ENCODE measurements at regions not wholly inside any gene's neighbourhood (a gene's known extent, or its start where the extent isn't known, plus 50 kb on each side); places are given as distances from the start of the nearest gene placed in this dataset. TPM values are rescaled to one million over a fixed set of nuclear protein-coding genes. Genes with fewer than 3 reads are reported as not detected.

GRCh38 chr3:32056559-32057290 lies 49.7 kb upstream of the GPD1L start:
- no peaks in the 10 kb centered on the region for H3K27me3 ChIP-seq
- no peaks in the 10 kb centered on the region for H3K4me1 ChIP-seq
- 57 to 60% methylated on average over 5 of the region's 5 CpGs for WGBS, 2 donors
- TF ChIP-seq EP300 (IDR thresholded peaks at IDR 0.05), result no peak
- TF ChIP-seq POLR2A (IDR thresholded peaks at IDR 0.05), result no peak
- TF ChIP-seq CTCF (IDR thresholded peaks at IDR 0.05), result no peak
- H3K4me3 ChIP-seq, result no peak overlapping the region
- DNase-seq (ENCODE audit: low spot score in 2 of 2), result no peak
- H3K9me3 ChIP-seq, result no peaks in the 10 kb centered on the region
- no peaks in the 10 kb centered on the region for H3K36me3 ChIP-seq
- no peak overlapping the region for H3K27ac ChIP-seq

Small RNAs in the stretch of these regions (small RNA-seq; reads per million reads assigned to genes)
- not detected for gene RF00019
